Transverse colon (tissue), 4 donors: ENCODE measurements at regions not wholly inside any gene's neighbourhood (a gene's known extent, or its start where the extent isn't known, plus 50 kb on each side); places are given as distances from the start of the nearest gene placed in this dataset.

Source experiments
- EP300 ChIP-seq: sonication (generic); formaldehyde crosslinking; IDR thresholded peaks from one replicate; pipeline ENCODE4 v1.6.1; 2017; ENCODE audit warnings: antibody characterized with exemption, low read depth
- POLR2A ChIP-seq: fragments of 450-650 bp; IDR thresholded peaks from one replicate; pipeline ENCODE4 v1.6.1; 2016; ENCODE audit warnings: antibody characterized with exemption, mild to moderate bottlenecking, moderate library complexity
- POLR2AphosphoS5 ChIP-seq, 3 donors: sonication (generic); formaldehyde crosslinking; IDR thresholded peaks; one replicate each; pipeline ENCODE4 v1.6.1; 2016; ENCODE audit warnings: antibody characterized with exemption in 3 of 3
- TF ChIP-seq, protein P1 (sequence below), 5 experiments: fragments of 200-600 bp in 3 of 5; fragments of 450-650 bp in 2 of 5; sonication (generic) in 3 of 5; IDR thresholded peaks; 1 replicate in 2 of 5; 2 replicates in 3 of 5; pipeline ENCODE4 v1.5.1; 2016 to 2017; ENCODE audit warnings: antibody characterized with exemption in 5 of 5, inconsistent platforms in 3 of 5, mild to moderate bottlenecking in 2 of 5, moderate library complexity in 1 of 5

DNA sequence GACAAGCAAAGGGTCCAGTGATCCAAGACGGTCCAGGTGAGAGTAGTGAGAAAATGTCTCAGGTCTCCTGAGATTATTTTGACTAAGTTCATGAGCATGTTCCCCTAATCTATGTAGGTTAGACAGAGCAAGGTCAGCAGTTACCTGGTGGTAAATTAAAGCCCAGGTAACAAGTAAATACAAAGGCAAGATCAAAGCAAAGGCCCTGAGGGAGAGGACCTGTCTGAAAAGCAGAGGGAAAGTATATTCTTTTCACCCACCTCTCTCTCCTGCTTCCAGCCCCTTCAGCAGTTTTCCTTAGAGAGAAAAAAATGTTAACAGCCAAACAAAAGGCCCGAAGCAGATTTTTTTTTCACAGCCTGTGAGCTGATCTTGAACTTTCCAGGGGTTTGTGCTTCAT lies 302.7 kb downstream of the MAP2K6 start:
- TF ChIP-seq, protein P1, sequence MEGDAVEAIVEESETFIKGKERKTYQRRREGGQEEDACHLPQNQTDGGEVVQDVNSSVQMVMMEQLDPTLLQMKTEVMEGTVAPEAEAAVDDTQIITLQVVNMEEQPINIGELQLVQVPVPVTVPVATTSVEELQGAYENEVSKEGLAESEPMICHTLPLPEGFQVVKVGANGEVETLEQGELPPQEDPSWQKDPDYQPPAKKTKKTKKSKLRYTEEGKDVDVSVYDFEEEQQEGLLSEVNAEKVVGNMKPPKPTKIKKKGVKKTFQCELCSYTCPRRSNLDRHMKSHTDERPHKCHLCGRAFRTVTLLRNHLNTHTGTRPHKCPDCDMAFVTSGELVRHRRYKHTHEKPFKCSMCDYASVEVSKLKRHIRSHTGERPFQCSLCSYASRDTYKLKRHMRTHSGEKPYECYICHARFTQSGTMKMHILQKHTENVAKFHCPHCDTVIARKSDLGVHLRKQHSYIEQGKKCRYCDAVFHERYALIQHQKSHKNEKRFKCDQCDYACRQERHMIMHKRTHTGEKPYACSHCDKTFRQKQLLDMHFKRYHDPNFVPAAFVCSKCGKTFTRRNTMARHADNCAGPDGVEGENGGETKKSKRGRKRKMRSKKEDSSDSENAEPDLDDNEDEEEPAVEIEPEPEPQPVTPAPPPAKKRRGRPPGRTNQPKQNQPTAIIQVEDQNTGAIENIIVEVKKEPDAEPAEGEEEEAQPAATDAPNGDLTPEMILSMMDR (IDR thresholded peaks at IDR 0.05) = no peak
- TF ChIP-seq POLR2AphosphoS5 (IDR thresholded peaks at IDR 0.05) = no peak
- no peak for TF ChIP-seq POLR2A
- TF ChIP-seq EP300 = no peak
